CD4-positive, alpha-beta T cell treated with Interleukin-4 for 1 hour (primary cell): ENCODE measurements at regions not wholly inside any gene's neighbourhood (a gene's known extent, or its start where the extent isn't known, plus 50 kb on each side); places are given as distances from the start of the nearest gene placed in this dataset.
"Not testable (repeated sequence)": the region's sequence is repeated elsewhere in the genome, so short reads cannot be mapped to it uniquely, and the experiment has no call there.

ENCODE experiments used
- DNase-seq, 2 donors: peaks; one replicate each; pipeline ENCODE4 v3.0.0-alpha.2; 2020 to 2022

- DNase-seq: no peak
These were observed 406.3 kb upstream of the RGS17 start for GRCh38 chr6:153537422-153537821.

DNA sequence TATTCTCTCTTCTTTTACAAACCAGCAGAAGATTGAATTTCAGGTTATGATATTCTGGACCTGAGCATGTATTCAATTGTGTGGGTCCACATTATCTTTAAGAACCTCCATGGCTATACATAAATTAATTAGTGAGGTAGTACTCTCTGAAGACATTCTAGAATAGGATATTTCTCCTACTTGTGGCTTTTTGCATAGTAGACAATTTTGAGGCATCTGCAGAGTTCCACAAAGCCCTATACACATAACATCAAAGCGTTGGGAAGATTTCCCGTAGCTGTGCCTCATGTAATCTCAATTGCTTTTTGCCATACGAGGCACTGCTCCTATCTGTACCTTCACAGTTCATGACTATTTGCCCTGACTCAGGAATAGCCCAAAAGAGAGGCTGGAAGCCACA, 395.4 kb upstream of the RGS17 start:
- no peak for DNase-seq

- no peak for DNase-seq
These were observed 394.9 kb upstream of the RGS17 start for GRCh38 chr6:153525998-153526397.

DNA sequence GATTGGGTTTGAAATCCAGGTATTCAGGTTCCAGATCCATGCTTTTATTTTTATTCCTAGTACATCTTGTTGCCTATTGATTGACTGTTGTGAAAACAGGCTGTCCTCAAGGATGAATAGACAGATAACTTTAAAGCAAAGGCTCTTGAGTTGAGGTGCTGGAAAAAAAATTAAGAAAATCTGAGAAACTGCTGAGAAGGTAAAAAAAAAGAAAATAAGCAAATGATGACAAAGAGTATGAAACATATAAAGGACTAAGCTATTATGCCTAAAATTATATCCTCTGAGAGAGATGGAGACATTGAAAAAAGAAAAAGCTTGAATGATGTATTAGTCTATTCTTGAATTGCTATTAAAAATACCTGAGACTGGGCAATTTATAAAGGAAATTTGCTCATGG, 392.3 kb upstream of the RGS17 start:
- no peak for DNase-seq

DNA sequence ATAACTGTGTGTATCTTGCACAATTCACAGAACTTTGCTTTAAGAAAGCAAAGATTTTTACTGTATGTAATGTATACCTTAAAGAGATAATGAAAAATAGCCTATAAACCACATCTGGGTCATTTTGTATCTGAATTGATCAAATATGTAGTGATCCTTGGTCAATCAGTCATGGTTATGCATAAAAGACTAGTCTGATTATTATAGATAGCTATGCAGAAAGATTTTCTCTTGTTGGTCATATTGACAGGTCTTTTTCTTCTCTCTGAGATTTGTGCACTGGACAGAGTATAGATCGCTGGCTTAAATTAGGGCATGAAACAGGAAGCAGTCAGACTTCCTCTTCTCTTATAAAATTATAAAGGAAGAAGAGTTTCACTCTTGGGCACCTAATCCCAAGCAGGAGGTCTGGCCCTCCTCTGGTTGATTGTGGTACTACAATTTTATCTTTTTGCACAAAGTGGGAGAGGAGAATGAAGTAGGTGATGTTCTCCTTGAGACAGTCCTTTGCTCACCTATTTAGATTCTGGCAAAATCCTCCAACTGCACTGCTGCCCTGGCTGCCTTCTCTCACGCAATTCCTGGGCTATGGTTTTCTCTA, 380.9 kb upstream of the RGS17 start:
- peak in 1 of 2 donors; percentile 10 for DNase-seq

GRCh38 chr6:153503810-153504209, 372.7 kb upstream of the RGS17 start:
- DNase-seq: no peak

DNA sequence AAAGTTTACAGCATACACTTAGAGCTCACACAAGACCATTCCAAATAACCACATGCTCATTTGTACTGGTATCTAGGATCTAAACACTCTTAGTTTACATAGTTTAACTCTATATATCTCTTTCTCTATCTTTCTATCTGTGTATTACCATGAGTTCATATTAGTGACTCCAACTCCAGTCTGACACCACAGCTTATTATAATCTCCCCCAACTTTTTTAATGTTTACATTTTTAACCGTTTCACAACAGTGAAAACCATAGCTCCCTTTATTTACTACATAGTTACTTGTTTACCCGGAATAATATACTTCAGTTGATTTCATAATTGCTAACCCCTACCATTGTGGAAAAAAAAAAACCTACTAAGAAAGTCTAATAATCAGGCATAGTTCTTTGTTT, 362.4 kb upstream of the RGS17 start:
- no peak for DNase-seq

DNA sequence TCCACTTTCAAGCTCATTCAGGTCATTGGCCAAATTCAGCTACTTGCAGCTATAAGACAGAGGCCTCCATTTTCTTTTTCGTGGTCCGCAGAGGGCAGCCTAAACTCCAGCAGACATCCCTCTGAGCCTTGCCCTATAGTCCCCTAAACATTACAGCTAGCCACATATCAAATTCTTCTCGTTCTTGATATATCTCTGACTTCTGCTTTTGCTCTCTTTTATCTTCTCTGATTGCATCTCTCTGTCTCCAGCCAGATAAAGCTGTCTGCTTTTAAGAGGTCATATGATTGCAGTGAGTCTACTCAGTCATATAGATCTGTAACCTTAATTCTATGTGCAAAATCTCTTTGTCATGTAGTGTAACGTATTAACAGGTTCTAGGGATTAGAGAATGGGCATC, 358.4 kb upstream of the RGS17 start:
- DNase-seq: no peak

DNA sequence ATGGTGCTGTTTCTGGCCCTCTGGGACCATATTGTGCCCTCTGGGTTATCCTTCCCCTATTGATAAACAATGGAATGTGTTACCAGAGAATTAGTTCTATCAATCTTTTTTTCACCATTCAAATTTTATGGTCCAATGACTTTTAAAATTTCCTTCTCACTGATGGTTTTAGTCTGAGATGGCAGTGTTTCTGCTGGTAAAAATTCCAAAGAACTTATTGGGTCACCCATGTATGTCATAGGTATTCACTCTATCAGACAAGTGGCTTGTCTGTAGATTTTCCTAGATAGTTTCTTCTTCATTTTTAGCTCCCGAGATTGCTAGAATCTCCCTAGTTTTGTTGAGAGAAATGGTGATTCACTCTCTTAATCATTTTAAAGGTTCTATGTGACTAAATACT, 357.2 kb upstream of the RGS17 start:
- DNase-seq: no peak

DNA sequence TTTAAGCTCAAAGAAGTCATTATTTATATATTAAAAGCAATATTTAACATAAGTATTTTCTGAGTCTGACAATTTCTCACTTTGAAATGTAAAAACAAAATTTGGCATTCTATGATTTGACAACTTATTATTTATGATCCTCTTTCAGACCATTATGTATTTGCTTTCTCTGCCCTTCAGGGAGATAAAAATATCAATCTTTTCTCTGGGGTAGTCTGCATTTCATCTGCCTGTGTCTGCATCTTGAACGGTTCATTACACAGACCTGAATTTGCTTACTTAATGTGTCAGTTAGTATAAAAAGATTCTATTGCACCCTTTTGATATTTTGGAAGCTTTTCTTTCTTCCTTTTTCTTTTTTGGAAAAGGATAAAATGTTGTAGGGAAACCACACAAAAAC, 354.0 kb upstream of the RGS17 start:
- no peak for DNase-seq

DNA sequence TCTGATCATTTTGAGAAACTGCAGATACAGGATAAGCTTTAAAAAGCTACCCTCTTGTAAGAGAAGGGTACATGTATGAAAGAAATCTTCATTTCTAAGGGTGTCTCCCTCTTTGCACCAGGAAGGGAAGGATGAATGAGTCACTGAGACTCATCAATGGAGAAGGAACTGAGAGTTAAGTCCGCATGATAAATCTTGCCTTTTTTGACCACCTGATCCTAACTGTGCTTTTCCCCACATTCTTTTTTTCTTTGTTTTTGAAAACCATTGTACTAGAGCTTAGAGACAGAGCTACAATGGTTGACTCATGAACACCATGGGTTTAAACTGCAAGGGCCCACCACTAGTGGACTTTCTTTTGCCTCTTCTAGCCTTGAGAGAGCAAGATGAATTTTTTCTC, 353.0 kb upstream of the RGS17 start:
- DNase-seq: no peak

DNA sequence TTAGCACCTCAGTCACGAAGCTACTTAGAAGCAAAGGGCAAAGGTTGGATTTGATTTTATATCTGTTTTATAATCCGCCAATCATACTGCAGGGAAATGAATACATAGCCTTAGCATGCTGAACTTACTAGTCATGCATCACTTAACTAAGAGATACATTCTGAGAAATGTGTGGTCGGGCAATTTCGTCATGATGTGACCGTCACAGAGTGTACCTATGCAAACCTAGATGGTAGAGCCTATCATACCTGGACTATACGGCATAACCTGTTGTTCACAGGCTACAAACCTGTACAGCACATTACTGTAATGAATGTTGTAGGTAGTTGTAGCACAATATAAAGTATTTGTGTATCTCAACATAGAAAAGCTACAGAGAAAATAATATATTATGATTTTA, 345.2 kb upstream of the RGS17 start:
- no peak for DNase-seq

DNA sequence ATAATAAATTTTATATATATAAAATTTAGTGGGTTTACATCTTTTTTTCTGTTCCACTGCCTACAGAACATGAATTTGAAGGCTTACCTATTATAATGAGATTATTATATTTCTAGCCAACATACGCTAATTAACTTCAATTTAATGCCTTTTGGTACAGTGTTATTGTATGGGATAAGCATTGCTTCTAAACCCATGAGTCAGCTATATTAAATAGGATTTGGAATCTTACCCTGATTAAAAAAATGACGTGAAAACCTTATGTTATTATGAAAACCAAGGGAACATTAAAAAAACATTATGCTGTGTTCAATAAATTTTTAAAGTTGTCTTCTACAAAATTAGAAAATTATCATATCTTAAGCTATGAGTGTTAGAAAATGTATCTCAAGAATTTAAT, 334.0 kb upstream of the RGS17 start:
- DNase-seq: no peak

- DNase-seq: no peak
These were observed 318.2 kb upstream of the RGS17 start for GRCh38 chr6:153449279-153449678.

- not testable (repeated sequence) for DNase-seq
These were observed 311.7 kb upstream of the RGS17 start for GRCh38 chr6:153442749-153443148.

DNA sequence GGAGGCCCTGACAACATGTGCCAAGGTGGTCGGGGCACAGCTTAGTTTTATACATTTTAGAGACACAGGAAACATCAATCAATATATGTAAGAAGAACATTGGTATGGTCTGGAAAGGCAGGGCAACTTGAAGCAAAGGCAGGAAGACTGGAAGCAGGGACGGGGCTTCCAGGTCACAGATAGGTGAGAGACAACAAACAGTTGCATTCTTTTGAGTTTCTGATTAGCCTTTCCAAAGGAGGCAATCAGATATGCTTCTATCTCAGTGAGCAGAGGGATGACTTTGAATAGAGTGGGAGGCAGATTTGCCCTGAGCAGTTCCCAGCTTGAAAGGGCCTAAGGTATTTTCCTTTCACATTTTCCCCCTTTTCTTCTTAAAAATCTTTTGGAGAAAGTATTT, 311.0 kb upstream of the RGS17 start:
- DNase-seq: no peak

DNA sequence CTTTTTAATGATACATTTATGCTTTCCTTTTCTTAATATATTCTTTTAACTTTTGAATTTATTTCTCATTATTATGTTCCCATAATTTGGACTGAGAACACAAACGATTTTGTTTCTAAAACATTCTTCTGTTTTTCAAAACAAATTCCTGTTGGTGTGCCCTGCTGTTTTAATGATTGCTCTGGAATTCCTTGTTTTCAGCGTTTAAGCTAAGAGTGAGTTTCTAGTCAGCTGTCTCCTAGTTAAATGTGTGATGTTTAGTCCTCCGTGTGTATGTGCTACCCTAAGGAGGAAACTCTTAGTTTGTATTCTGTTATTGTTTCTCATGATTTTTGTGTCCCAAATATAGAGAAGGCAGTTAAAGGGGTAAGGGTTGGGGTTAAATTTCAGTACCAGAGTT, 306.1 kb upstream of the RGS17 start:
- DNase-seq: no peak

DNA sequence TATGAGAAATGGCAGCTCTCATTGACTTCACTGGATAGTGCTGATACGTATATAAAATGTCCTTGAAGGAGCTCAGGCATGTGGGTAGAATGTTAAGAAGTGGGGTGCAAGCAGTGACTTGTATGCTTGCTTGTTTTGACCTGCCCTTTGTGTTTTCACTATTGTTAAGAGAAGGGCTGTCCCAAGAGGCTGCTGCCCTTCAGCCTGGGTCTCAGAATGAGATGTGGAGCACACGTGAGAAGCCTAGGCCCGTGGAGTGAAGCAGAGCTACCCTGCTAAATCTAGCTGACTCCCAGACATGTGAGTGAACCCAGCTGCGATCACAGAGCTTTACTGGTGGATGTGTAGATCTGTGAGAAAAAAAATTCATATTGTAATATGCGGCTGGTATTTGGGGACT, 305.3 kb upstream of the RGS17 start:
- no peak for DNase-seq

- no peak for DNase-seq
These were observed 304.7 kb upstream of the RGS17 start for GRCh38 chr6:153435787-153436186.

DNA sequence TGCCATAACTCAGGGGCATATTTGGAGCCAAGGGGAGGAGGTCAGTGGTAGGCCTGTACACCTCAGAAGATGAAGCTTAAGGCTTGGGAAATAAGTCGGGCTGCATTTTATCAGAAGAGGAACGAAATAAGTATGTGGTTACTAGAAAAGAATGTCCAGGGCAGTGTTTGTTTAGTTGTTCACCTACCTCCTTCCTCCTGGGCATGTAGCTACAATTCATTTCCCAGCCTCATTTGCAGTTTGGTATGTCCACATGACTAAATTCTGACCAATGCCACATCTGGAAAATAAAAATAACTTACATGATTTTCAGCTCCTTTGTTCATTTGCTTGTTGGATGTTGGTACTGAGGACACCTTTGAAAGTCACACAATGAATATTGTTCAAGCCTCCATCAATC, 294.5 kb upstream of the RGS17 start:
- DNase-seq: no peak

- DNase-seq: no peak
These were observed 293.8 kb upstream of the RGS17 start for GRCh38 chr6:153424719-153425400.

GRCh38 chr6:153412519-153412918, 281.4 kb upstream of the RGS17 start:
- DNase-seq: no peak

DNA sequence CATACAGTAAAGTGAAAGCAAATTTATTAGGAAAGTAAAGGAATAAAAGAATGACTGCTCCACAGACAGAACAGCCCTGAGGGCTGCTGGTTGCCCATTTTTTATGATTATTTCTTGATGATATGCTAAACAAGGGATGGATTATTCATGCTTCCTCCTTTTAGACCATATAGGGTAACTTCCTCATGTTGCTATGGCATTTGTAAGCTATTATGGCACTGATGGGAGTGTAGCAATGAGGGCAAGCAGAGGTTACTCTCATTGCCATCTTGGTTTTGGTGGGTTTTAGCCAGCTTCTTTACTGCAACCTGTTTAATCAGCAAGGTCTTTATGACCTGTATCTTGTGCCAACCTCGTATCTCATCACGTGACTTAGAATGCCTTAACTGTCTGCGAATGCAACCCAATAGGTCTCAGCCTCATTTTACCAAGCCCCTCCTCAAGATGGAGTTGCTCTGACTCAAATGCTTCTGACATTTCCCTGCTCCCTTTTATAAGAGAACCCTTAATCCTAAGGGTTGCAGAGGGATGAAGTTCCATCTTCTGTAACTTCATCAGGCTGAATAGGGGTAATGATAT, 280.1 kb upstream of the RGS17 start:
- no peak for DNase-seq

GRCh38 chr6:153405931-153406330, 274.8 kb upstream of the RGS17 start:
- no peak for DNase-seq

DNA sequence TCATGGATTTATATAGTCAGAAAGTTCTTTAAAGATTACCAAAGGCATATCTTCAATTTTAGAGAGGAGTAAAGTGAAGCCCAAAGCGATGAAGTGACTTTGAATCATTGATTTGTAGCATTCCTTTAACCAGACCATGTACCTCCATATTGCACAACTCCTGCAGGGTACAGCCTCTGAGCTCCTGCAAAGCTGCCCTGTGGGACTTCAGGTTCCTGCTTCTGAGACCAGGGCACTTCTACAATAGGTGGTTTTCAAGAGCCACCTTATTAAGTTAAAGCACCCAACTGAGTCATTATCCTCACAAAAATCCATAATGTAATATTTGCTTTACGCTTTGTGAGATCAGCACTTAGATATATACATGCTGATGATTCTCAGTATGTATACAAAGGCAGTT, 270.7 kb upstream of the RGS17 start:
- DNase-seq: no peak
